DMS 273 (cell line): ENCODE measurements at regions not wholly inside any gene's neighbourhood (a gene's known extent, or its start where the extent isn't known, plus 50 kb on each side); places are given as distances from the start of the nearest gene placed in this dataset.
"Not testable (repeated sequence)": the region's sequence is repeated elsewhere in the genome, so short reads cannot be mapped to it uniquely, and the experiment has no call there.

Source experiments
- DNase-seq: peaks from one replicate; lab custom pipeline; 2025; ENCODE audit not compliant: unreplicated experiment; lab: John Stamatoyannopoulos, UW

GRCh38 chr6:16912756-16913155 is 151.5 kb upstream of the ATXN1 start:
- no peak for DNase-seq

- no peak for DNase-seq
Measured at GRCh38 chr6:16911088-16911487, 149.8 kb upstream of the ATXN1 start.

DNA sequence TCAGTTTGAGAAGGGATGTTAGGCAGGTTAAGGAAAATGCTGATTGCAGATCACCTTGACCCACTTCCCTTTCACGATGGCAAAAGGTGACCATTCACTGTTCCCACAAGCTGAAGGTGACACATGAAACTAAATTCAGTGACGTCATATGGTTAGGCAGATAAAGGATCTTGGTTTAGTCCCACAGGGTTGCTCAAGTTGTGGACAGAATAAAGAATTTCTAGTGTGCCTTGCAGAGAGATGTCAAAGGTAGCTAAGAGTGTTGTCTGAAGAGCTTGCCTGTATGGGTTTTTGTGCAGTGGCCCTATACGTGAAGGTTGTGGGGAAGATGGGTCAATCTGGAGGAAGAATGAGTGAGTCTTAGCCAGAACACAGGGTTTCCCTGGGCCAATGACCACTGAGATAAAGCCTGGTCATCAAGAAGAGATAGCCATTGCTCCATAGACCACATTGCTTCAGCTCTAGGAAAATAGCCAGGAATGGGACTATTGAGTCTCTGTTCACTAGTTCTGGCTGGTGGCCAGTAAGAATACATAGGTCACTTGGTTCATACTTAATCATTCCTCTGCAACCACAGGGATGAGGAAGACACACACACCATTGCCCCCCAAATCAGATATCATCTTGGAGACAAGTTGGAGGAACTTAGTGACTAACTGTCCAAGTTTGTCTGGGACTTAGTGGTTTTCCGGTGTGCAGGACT is 148.5 kb upstream of the ATXN1 start:
- no peak for DNase-seq

DNA sequence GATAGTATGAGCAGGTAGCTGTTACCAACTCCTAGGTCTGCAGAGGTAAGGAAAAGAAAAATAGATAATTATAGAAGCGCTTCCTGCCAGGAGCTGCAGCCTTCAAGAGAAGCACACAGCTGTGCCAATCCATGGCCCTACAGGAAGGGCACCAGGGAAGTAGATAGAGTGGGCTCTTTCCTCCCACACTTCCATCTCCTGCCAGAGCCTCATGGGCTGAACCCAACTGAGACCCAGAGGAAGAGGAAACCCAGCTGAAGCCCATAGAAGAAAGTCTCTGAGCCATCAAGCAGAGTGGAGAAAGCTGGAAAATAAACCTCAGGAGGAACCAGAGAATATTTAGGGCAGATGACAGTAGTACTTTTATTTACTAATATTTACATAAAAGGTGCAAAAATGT is 146.7 kb upstream of the ATXN1 start:
- no peak for DNase-seq

- DNase-seq, result no peak
Measured at GRCh38 chr6:16904957-16905356, 143.7 kb upstream of the ATXN1 start.

DNA sequence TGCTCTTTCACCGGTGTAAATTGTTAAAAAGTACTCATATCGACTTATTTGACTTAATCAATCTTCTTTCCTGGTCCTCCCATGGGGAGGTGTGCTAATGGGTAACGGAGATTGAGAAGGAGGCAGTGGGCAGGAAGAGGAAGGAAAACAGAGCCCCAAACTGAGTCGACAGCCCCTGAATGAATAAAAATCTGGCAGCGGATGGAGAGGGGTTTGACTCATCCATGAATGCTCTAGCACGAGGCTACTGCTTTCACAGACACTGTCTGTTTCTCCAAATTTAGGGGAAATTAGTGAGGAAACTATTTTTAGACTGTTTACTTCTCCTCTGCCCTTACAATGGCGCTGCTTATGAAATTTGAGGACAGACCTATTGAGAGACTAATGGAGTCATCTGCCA is 142.2 kb upstream of the ATXN1 start:
- no peak for DNase-seq

DNA sequence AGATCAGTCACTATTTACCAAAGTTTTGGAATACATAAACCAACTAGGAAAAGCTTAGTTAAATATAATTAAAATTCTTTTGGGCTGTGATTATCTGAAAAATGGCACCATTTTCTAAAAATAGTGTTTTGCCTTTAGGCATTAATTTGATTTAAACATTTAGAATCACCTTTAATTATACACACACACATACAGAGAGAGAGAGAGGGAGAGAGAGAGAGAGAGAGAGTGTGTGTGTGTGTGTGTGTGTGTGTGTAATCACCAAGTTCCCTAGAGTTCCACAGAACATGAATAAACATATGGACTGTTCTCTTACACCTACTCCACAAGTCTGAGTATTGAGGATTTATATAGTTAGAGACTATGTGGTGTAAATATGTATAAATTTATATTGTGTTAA is 141.2 kb upstream of the ATXN1 start:
- DNase-seq, result no peak

DNA sequence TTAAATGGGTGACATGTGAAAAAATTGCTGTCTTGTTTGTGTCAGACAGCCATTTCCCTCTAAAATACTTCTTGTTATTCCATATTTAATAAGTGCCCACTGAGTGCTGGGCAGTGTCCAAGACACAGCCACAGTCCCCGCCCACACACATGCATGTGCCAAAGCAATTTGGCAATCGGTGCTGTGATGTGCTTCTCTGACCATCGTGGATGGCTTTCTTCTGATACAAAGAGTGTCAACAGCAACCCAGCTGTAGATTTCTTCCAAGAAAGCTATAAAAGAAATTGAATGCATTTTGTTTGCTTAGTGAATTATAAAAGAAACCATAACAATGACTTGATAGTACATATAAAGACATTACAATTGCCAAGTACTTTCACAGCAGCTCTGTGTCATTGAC is 140.5 kb upstream of the ATXN1 start:
- DNase-seq, result peak; percentile 29

DNA sequence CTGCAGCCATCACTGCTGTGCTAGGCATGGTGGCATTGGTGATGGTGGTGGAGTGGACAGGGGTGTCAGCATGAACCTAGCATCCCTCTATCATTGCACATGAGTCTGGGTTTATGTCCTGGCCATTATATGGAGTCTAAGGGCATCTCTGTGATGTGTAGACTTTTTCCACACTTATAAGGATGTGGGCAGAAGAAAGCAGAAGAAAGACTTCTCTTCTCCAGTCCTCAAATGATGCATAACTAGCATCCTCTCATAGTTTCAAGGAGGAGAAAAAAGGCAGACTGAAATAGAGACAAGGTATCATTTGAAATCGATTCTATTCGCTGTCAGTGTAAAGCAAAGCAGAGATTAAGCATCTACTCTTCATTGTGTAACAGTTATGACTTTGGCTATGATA is 140.0 kb upstream of the ATXN1 start:
- no peak for DNase-seq

DNA sequence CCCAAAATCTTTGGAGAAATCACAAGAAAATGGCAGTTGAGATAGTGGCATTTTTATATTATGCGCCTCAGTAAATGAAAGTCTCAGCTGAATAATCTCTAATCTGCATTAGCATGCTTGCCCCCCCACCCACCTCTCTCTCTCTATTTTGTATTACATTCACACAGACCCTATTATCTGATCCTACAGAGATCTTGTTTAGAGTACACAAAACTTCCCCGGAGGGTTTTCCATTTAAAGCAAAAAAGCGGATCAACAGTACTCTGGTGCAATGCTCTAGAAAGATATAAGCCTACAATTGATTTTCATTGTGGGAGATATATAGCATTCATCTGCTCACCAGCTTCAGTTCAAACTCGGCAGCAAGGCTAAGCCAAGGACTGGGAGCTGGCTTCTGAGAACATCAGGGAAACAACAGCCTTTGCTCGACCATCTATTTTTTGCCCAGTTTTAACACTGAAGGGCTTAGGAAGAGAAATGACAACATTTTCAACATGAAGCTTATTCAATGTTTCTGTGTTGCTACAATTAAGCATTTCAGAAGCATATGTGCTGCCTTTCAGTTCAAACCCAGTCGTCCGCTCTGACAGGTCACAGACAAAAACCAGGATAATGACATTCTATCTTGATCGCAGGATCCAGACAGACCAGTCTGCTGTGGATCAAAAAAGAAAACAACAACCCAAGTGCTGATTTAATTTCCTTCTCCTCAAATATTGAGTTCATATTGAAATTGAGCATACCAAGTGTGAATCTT is 137.6 kb upstream of the ATXN1 start:
- DNase-seq, result no peak

GRCh38 chr6:16897669-16898068 is 136.4 kb upstream of the ATXN1 start:
- DNase-seq, result no peak

DNA sequence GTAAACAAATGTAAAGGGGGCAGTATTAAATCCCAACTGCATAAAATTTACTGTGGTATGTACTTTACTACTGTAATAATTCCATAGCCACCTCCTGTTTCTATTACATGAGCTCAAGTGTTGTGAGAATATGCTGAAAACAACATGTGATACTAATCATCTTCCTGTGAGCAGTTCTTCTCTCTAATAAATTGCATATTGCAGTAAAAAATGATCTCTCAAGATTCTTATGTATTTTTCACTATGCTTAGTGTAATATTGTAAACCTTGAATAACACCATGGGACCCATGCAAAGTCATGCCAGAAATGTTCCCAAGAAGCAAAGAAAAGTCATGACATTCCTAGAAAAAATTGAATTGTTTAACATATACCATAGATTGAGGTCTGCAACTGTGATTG is 133.0 kb upstream of the ATXN1 start:
- no peak for DNase-seq

GRCh38 chr6:16891110-16891509 is 129.8 kb upstream of the ATXN1 start:
- DNase-seq, result not testable (repeated sequence)

- no peak for DNase-seq
Measured at GRCh38 chr6:16885411-16886160, 124.3 kb upstream of the ATXN1 start.

- no peak for DNase-seq
Measured at GRCh38 chr6:16884526-16884925, 123.3 kb upstream of the ATXN1 start.

DNA sequence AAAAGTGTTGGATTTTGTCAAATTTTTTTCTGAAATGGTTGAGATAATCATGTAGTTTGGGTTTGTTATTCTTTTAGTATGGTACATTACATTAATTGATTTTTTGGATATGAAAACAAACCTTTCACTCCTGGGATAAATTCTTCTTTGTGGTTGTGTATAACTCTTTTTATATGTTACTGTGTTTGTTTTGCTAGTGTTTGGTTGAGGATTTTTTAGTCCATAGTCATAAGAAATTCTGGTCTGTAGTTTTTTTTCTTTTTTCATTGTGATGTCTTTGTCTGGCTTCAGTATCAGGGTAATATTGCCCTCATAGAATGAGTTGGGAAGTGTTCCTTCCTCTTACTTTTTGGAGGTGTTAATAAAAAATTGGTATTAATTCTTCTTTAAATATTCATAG is 122.2 kb upstream of the ATXN1 start:
- no peak for DNase-seq

DNA sequence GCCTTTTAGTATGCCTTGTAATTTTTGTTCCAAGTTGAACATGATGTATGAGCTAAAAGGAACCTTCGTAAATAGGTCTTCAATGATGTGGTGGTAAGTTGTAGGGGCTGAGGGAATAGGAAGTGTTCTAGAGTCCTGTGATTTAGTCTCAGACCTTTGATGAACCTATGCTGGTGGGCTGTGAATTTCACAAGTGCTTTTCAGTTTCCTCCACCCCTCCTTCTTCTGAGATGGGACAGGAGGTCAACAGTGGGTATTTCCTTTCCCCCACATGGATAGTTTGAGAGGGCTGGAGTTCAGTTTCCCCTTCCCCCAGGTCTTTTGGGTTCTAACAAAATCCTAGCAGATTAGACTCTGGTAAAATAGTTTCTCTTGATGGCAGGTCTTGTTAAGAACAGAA is 121.0 kb upstream of the ATXN1 start:
- DNase-seq, result no peak

GRCh38 chr6:16876852-16877251 is 115.6 kb upstream of the ATXN1 start:
- not testable (repeated sequence) for DNase-seq

- DNase-seq, result no peak
Measured at GRCh38 chr6:16876201-16876600, 114.9 kb upstream of the ATXN1 start.

DNA sequence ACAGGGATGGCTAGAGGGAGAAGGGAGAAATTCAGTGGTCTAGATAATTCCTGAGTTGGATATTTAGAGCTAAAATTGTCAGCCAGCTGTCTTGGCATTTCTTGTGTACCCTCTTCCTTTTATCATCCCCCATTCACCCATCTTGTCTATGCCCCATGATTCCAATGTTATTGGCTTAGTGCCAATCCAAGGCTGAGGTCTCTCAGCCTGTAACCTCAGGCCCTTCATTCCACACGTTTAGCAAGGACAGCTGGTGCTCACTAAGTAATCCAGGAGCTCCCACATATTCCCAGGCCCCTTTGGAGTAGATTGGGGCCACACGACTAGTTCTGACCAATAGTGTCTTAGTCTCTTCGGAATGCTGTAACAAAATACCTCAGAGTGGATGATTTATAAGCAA is 112.4 kb upstream of the ATXN1 start:
- no peak for DNase-seq

DNA sequence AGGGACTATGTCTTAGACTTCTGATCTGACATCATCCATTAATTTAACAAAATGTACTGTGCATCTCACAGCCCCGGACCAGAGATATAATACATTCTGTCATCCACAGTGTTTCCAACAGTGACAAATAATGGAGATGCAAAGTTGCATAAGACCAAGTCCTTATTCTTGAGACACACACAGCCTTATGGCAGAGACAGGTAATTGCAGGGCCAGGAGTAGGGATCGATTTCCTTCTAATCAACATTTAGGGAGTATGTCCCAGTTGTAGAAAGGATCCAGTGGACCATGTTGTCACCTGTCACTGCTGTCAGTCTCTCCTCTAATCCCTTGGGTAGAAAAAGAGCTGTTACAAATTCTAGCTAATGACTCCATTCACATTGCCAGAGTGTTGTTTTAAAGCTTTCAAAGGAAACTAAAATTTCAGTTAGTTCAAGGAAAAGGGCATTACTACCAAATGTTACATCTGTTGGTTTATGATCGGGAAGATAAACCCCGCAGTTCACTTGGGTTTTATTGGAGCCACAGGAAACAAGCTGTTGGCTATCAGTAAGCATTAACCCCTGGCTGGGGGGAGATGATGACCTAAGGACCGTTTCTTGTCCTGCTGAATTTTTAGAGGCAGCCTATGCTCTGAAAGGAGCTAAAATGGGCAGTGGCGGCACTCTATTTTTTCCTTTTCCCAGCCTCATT is 111.4 kb upstream of the ATXN1 start:
- peak; percentile 2 for DNase-seq
